HUES48 (cell line): ENCODE measurements at regions not wholly inside any gene's neighbourhood (a gene's known extent, or its start where the extent isn't known, plus 50 kb on each side); places are given as distances from the start of the nearest gene placed in this dataset.
"Not testable (repeated sequence)": the region's sequence is repeated elsewhere in the genome, so short reads cannot be mapped to it uniquely, and the experiment has no call there.

ENCODE experiments used
- H3K27ac ChIP-seq: one replicate; pipeline ENCODE4 v1.7.0; 2013; ENCODE audit warnings: low read depth, low read length, inconsistent platforms
- H3K27me3 ChIP-seq: 2 replicates; pipeline ENCODE4 v1.6.1; 2013; ENCODE audit warnings: mild to moderate bottlenecking, low read length; ENCODE audit not compliant: control insufficient read depth, insufficient read depth
- H3K36me3 ChIP-seq: 2 replicates; pipeline ENCODE4 v1.6.1; 2013; ENCODE audit warnings: low read length; ENCODE audit not compliant: control insufficient read depth, insufficient read depth
- H3K4me1 ChIP-seq: 2 replicates; pipeline ENCODE4 v1.6.1; 2013; ENCODE audit warnings: mild to moderate bottlenecking, low read length; ENCODE audit not compliant: control insufficient read depth, insufficient read depth
- H3K4me3 ChIP-seq: 2 replicates; pipeline ENCODE4 v1.5.1; 2013; ENCODE audit warnings: mild to moderate bottlenecking, low read depth, low read length
- H3K9ac ChIP-seq: 2 replicates; pipeline ENCODE4 v1.6.1; 2013; ENCODE audit warnings: mild to moderate bottlenecking, low read depth, low read length, moderate library complexity
- H3K9me3 ChIP-seq: 2 replicates; pipeline ENCODE4 v1.6.1; 2013; ENCODE audit warnings: low read length; ENCODE audit not compliant: control insufficient read depth, insufficient read depth

DNA sequence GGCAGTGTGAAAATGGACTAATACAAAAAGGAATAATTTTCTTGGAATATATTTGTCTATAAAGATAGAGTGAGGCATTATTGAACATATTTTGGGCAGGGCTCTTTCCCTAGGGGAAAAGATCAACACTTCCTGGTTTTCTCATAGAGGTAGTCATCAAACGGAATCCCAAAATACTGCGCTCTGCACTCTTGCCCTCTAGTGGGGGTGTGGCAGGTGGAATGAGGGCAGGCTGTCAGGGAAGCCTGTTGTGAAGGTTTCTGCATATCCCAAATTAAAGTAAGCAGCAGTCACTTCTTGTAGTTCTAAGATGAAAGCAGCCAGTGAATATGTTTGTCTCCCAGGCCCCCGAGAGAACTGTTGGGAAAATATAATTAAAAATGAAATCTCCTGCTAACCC, 666.8 kb upstream of the TMEM132C start:
- Histone ChIP-seq H3K9me3 (no peaks in the 10 kb centered on the region), H3K27me3 (no peaks in the 10 kb centered on the region), H3K4me1 (peaks cover 18% of the 10 kb centered on the region), H3K9ac (no peak overlapping the region), H3K4me3 (no peak overlapping the region), H3K27ac (no peak overlapping the region), H3K36me3 (no peaks in the 10 kb centered on the region)

DNA sequence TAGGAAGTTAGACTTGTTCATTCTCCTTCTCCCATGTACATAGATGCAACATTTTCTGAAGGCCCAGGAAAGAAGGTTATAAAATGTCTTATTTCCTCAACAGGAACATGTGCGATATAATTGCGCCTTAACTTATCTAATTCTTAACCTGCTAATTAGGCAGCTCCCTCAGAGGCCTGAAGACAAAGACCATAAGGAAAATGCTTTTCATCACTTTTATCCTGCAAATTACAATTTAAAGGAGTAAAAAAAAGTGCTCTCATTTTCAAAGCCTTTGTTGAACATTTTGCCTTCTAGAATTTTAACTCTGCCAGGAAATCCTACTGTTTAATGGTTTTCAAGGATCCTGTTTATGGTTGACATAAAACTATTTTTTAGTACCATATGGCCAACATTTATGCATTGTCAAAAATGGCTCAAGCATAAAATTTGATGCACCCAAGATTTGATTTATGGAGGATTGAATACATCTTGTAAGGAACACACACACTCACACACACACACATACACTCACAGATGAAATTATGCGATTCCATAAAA, 660.4 kb upstream of the TMEM132C start:
- Histone ChIP-seq H3K4me1 (peaks cover 12% of the 10 kb centered on the region), H3K27ac (no peak overlapping the region), H3K9ac (no peak overlapping the region), H3K27me3 (no peaks in the 10 kb centered on the region), H3K4me3 (no peak overlapping the region), H3K9me3 (no peaks in the 10 kb centered on the region), H3K36me3 (no peaks in the 10 kb centered on the region)

DNA sequence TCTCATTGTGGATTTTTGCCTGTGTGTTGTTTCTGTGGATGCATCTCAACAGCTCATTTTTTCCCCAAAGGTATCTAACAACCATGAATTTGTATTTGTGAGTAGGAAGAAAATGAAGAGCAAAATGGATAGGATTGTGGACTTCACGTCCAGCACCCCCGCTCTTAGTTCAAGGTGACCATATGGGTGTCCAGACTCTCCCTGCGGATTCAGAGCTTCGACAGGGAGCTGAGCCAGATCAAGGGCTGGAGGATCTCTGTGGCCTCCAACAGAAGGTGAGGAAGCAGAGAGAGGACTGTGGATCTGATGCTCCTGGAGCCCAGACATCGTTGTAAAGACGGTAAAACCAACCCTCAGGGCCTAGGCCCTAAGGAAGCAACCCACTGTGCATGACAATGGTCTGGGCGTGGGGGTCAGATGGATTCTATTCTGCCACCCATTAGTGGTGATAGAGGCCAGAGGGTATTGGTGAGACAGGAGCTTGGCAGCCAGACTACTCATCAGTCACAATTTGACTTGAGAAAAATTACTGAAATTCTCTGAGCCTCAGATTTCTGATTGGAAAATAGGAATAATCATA, 659.7 kb upstream of the TMEM132C start:
- no peak overlapping the region for H3K27ac ChIP-seq
- H3K9me3 ChIP-seq, result no peaks in the 10 kb centered on the region
- no peak overlapping the region for H3K9ac ChIP-seq
- no peaks in the 10 kb centered on the region for H3K27me3 ChIP-seq
- H3K4me3 ChIP-seq, result no peak overlapping the region
- no peaks in the 10 kb centered on the region for H3K36me3 ChIP-seq
- H3K4me1 ChIP-seq, result peaks cover 15% of the 10 kb centered on the region

DNA sequence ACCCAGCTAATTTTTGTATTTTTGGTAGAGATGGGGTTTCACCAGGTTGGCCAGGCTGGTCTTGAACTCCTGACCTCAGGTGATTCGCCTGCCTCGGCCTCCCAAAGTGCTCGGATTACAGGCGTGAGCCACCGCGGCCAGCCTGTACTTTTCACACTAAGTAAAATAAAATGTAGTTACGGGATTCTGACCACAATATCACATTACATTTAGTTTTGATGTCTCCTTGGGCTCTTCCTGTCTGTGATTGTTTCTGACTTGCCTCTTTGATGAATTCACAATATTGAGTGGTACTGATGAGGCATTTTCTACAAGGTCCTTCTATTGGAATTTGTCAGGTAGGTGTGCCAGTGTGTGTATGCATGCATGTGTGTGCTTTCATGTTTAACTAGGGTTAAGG, 658.6 kb upstream of the TMEM132C start:
- not testable (repeated sequence) for H3K9ac ChIP-seq, H3K36me3 ChIP-seq, H3K4me3 ChIP-seq, H3K27ac ChIP-seq, H3K27me3 ChIP-seq, H3K9me3 ChIP-seq
- peaks cover 15% of the 10 kb centered on the region for H3K4me1 ChIP-seq

DNA sequence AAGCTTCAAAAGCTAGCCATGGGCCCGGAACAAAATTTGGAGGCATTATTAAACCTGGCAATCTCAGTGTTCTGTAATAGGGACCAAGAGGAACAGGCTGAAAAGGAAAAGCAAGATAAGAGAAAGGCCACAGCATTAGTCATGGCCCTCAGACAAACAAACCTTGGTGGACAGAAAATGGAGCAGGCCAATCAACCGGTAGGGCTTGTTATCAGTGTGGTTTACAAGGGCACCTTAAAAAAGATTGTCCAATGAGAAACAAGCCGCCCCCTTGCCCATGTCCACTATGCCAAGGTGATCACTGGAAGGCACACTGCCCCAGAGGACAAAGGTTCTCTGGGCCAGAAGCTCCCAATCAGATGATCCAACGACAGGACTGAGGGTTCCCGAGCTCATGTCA, 653.9 kb upstream of the TMEM132C start:
- Histone ChIP-seq H3K4me3 (no peak overlapping the region), H3K36me3 (no peaks in the 10 kb centered on the region), H3K27me3 (no peaks in the 10 kb centered on the region), H3K4me1 (0 out of 2 replicates have a peak, but pooled peaks cover 2% of the 10 kb centered on the region), H3K9me3 (no peaks in the 10 kb centered on the region), H3K27ac (no peak overlapping the region), H3K9ac (no peak overlapping the region)

DNA sequence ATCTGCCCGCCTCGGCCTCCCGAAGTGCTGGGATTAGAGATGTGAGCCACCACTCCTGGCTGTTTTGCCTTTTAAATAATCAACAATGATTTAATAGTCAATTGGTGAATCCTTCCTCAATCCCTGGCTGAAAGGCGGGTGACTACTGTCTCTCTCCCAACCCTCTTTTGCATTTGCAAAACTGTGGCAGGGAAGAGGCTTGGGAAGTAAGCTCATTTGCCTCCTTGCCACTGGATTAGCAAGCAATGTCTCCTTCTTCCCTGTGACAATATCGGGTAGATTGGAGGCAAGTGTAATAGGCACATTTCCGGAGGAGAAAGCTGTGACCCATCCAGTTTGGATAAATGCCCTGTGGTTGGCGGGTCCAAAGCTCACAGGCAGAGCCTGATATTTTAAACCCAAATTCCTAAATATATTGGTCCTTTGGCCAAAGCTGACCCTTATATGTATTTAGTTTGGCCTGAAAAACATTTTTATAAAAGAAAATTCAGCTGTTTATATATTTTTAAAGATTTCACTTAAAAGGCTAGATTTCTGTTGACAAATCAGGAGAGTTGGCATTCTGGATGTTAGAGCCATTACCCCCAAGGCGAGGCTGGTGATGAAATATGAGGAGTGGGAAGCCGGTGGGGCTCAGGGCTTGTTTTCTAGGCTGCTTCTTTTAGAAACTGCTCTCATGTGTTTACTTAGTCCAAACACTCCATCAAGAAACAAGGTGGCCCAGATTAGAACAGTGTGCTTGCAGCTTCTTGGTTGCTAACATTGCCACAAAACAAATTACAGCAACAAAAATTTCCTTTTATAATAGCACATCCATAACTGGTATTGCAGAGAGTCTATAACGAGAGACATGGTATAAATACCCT, 646.9 kb upstream of the TMEM132C start:
- no peak overlapping the region for H3K4me3 ChIP-seq
- H3K9me3 ChIP-seq, result no peaks in the 10 kb centered on the region
- peaks cover 14% of the 10 kb centered on the region for H3K4me1 ChIP-seq
- H3K9ac ChIP-seq, result no peak overlapping the region
- H3K36me3 ChIP-seq, result no peaks in the 10 kb centered on the region
- no peaks in the 10 kb centered on the region for H3K27me3 ChIP-seq
- H3K27ac ChIP-seq, result peak overlapping the region; percentile 47

DNA sequence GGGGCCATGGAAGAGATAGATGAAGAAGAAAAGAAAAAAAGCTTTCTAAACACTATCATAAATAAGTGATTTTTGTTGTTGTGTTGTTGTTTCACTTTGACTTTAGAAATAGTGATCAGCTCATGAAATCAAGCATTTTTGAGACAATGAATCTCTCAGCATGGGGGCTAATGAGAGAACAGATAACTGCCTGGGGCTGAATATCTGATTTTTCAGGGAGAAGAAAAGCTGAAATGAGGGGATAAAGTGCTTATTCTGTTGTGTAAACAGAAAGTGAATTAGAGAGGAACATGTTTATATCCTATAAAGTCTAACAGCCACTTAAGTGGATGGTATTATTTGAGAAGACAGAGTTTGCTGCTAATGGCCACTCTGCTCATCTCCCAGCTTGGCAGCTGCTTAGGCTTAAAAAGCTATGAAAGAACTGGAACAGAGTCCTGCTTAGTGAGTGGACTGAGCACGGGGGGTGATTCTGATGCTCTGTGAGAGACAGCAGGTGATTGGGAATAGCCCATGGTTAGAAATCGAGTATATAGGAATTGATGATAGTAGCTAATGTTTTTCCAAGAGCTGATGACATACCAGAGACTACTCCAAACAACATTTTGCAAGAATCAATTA, 646.1 kb upstream of the TMEM132C start:
- no peaks in the 10 kb centered on the region for H3K27me3 ChIP-seq
- no peak overlapping the region for H3K27ac ChIP-seq
- no peak overlapping the region for H3K4me3 ChIP-seq
- H3K4me1 ChIP-seq, result peaks cover 14% of the 10 kb centered on the region
- no peak overlapping the region for H3K9ac ChIP-seq
- no peaks in the 10 kb centered on the region for H3K36me3 ChIP-seq
- no peaks in the 10 kb centered on the region for H3K9me3 ChIP-seq

DNA sequence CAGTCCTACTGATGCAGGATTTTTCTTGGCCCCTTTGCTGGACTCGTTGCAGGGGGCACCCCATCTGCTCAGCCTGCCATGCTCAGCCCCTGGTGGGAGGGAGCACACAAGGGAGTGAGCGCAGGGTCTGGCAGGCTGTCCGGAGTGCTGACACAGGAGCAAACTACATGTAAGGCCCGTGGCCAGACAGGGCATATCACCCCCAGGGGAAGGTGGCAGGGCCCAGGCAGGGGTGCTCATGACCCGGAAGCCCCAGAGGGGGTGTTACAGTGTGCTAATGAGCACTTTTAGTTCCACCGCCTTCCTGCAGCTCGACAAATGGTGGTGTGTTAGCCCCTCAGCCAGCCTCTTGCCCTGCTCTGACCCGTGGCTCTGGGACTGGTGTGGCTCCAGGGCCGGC, 645.6 kb upstream of the TMEM132C start:
- no peak overlapping the region for H3K27ac ChIP-seq
- no peak overlapping the region for H3K9ac ChIP-seq
- H3K4me1 ChIP-seq, result peaks cover 14% of the 10 kb centered on the region
- no peak overlapping the region for H3K4me3 ChIP-seq
- no peaks in the 10 kb centered on the region for H3K27me3 ChIP-seq
- no peaks in the 10 kb centered on the region for H3K36me3 ChIP-seq
- H3K9me3 ChIP-seq, result no peaks in the 10 kb centered on the region

DNA sequence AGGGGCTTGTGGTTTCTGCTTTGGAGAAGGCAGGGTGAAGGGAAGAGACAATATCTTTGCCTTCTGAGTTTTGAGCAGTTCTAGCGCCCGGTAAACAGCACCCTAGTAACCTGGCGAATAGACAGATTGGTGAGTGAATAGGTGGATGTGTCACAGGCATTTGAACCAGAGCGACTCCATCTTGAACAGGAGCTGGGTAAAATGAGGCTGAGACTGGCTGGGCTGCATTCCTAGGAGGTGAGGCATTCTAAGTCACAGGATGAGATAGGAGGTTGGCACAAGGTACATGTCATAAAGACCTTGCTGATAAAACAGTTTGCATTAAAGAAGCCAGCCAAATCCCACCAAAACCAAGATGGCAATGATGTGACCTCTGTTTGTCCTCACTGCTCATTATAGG, 643.6 kb upstream of the TMEM132C start:
- Histone ChIP-seq H3K9me3 (no peaks in the 10 kb centered on the region), H3K4me3 (no peak overlapping the region), H3K27ac (no peak overlapping the region), H3K27me3 (no peaks in the 10 kb centered on the region), H3K4me1 (peaks cover 14% of the 10 kb centered on the region), H3K9ac (no peak overlapping the region), H3K36me3 (no peaks in the 10 kb centered on the region)

DNA sequence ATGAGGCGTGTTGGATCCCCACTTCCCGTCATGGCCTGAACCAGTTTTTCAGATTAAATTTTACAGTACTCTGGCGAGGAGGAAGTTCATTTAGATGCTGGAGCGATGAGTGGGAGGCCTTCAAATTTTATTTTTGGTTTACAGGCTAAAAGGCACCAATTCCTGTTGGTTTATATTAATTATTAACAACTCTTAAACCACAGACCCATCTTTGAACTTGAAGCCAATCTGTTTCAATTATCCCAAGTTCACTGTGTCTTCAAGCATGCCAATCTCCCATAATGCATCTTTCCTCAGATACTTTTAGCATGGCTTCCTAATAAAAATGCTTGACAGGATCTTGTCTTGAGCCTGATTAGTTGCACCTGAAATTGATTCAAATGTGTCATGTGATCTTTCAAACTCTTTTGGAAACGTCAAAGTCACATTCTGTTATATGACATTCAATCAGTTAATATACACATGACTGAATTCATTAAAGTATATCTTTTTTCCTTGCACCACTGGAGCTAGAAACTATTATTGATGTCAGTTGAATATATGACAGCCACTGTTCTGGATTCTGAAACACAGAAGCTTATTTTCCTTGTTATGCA, 641.7 kb upstream of the TMEM132C start:
- H3K27ac ChIP-seq, result no peak overlapping the region
- H3K9me3 ChIP-seq, result no peaks in the 10 kb centered on the region
- no peaks in the 10 kb centered on the region for H3K36me3 ChIP-seq
- H3K27me3 ChIP-seq, result no peaks in the 10 kb centered on the region
- peaks cover 5% of the 10 kb centered on the region for H3K4me1 ChIP-seq
- H3K4me3 ChIP-seq, result no peak overlapping the region
- H3K9ac ChIP-seq, result no peak overlapping the region

DNA sequence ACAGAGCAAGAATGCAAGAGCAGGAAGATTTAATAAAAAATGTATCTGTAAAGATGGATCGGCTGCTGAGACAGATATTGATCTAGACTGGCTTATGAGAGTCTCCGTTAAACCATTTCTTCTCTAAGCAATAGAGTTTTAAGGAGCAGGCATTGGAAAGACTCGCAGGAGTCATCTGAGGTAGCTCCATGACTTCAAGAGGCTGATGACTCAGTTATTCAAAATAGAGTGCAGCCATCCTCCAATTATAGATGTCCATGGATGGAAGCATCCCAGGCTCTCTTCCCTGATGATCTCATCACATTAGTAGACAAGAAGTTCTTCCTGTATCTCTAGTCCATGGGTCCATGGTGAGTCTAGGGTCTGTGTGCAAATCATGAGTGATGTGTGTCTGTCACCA, 638.3 kb upstream of the TMEM132C start:
- H3K27ac ChIP-seq, result no peak overlapping the region
- H3K4me3 ChIP-seq, result no peak overlapping the region
- no peaks in the 10 kb centered on the region for H3K36me3 ChIP-seq
- H3K9me3 ChIP-seq, result no peaks in the 10 kb centered on the region
- H3K9ac ChIP-seq, result no peak overlapping the region
- no peaks in the 10 kb centered on the region for H3K27me3 ChIP-seq
- no peaks in the 10 kb centered on the region for H3K4me1 ChIP-seq
